PC-3 (cell line): ENCODE measurements at regions not wholly inside any gene's neighbourhood (a gene's known extent, or its start where the extent isn't known, plus 50 kb on each side); places are given as distances from the start of the nearest gene placed in this dataset.

Experiments used
- CTCF ChIP-seq: fragments of 300-600 bp; sonication (generic); conservative IDR thresholded peaks from 2 replicates; pipeline ENCODE4 v1.5.1; 2017; ENCODE audit warnings: antibody characterized with exemption, low read depth, mild to moderate bottlenecking, low read length
- EZH2 ChIP-seq: fragments of 300-600 bp; sonication (generic); IDR thresholded peaks from one replicate; pipeline ENCODE4 v1.6.1; 2017; ENCODE audit warnings: antibody characterized with exemption, mild to moderate bottlenecking, low read length; ENCODE audit not compliant: unreplicated experiment
- EZH2phosphoT487 ChIP-seq: fragments of 300-600 bp; sonication (generic); IDR thresholded peaks from 2 replicates; pipeline ENCODE4 v1.6.1; 2018; ENCODE audit warnings: mild to moderate bottlenecking, antibody characterized with exemption, low read length, borderline replicate concordance

- TF ChIP-seq CTCF, result no peak
- TF ChIP-seq EZH2, result no peak
- no peak for TF ChIP-seq EZH2phosphoT487
Observed at GRCh38 chr18:5747678-5748077, 147.6 kb downstream of the TMEM200C start.
